Esophagus (tissue), 2 donors: ENCODE measurements at regions not wholly inside any gene's neighbourhood (a gene's known extent, or its start where the extent isn't known, plus 50 kb on each side); places are given as distances from the start of the nearest gene placed in this dataset.
"Not testable (repeated sequence)": the region's sequence is repeated elsewhere in the genome, so short reads cannot be mapped to it uniquely, and the experiment has no call there.

Experiments
- H3K27ac ChIP-seq, 2 donors: one replicate each; pipeline ENCODE4 v1.5.1; 2013; ENCODE audit warnings: low read depth in 2 of 2, mild to moderate bottlenecking in 2 of 2, inconsistent platforms in 1 of 2, low read length in 1 of 2, moderate library complexity in 1 of 2
- H3K27me3 ChIP-seq, 2 donors: one replicate each; pipeline ENCODE4 v1.6.1; 2013; ENCODE audit warnings: low read length in 2 of 2, control low read depth in 1 of 2, mild to moderate bottlenecking in 1 of 2; ENCODE audit not compliant: insufficient read depth in 2 of 2, control insufficient read depth in 1 of 2
- H3K36me3 ChIP-seq, 2 donors: one replicate each; pipeline ENCODE4 v1.6.1; 2013; ENCODE audit warnings: low read length in 1 of 2; ENCODE audit not compliant: control insufficient read depth in 2 of 2, insufficient read depth in 2 of 2
- H3K4me1 ChIP-seq, 2 donors: one replicate each; pipeline ENCODE4 v1.6.1; 2013; ENCODE audit warnings: low read length in 1 of 2; ENCODE audit not compliant: control insufficient read depth in 2 of 2, insufficient read depth in 2 of 2
- H3K4me3 ChIP-seq, 2 donors: one replicate each; pipeline ENCODE4 v1.5.1; 2013; ENCODE audit warnings: low read length in 2 of 2, mild to moderate bottlenecking in 2 of 2, low read depth in 1 of 2, moderate library complexity in 1 of 2
- H3K9me3 ChIP-seq, 2 donors: one replicate each; pipeline ENCODE4 v1.6.1; 2013; ENCODE audit warnings: mild to moderate bottlenecking in 2 of 2, low read depth in 1 of 2, low read length in 1 of 2, moderate library complexity in 1 of 2; ENCODE audit not compliant: control insufficient read depth in 2 of 2, insufficient read depth in 1 of 2
- WGBS, 2 donors: extraction: QIAGEN DNeasy Blood & Tissue Kit; methylation state at CpG; one replicate each; pipeline ENCODE4 v1.1.7; 2013; 5-methylcytosine and 5-hydroxymethylcytosine counted together
- donor health status: healthy with polysubstance abuse.
- donor health status: Bipolar disorder and iron deficiency.

DNA sequence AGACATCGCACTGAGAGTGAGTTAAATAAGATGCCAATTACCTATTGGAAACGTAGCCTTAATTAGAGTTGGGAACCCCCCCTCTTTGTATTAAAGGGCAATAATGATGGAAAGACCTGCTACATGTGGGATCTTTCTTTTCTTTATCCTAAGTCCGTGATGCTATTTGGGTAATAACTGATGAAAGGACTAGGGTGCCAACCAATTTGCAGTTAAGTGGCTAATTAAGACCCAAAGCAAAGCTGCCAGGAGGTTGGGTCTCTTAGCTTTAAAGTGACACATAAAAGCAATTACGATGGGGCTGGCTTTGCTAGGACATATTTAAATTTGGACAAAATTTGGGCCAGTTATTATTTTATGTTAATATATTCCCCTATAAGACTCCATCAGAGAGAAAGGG is 728.8 kb downstream of the NR2F1-AS1 start:
- H3K4me1 ChIP-seq, result no peaks in the 10 kb centered on the region

DNA sequence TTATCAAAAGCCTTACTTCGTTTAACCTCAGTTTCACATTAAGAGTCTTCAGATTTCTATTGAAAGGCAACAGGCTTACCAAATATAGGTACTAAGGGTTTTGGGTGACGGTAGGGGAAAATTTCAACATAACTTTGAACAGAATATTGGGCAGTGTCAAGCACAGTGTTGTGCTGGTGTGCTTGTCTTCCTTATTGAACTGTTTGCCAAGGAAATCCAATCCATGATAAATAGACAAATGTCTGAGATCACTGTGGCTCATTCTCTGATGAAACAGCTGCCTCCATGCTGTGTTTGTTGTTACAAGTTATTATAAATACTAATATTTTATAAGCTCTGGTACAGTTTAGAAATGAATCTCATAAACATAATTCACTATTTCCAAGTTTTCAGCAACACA is 730.1 kb downstream of the NR2F1-AS1 start:
- Histone ChIP-seq H3K36me3 (no peaks in the 10 kb centered on the region), H3K9me3 (no peaks in the 10 kb centered on the region), H3K27me3 (no peaks in the 10 kb centered on the region), H3K4me1 (no peaks in the 10 kb centered on the region), H3K27ac (no peak overlapping the region), H3K4me3 (no peak overlapping the region)
- WGBS, 2 donors, result 46 to 60% methylated on average over 2 of the region's 2 CpGs

More for the DNA sequence above, 728.8 kb downstream of the NR2F1-AS1 start:
- Histone ChIP-seq H3K36me3 (no peaks in the 10 kb centered on the region), H3K9me3 (no peaks in the 10 kb centered on the region), H3K4me3 (no peak overlapping the region), H3K27ac (no peak overlapping the region), H3K27me3 (no peaks in the 10 kb centered on the region)
- 55 to 72% methylated on average over 4 of the region's 4 CpGs for WGBS, 2 donors

DNA sequence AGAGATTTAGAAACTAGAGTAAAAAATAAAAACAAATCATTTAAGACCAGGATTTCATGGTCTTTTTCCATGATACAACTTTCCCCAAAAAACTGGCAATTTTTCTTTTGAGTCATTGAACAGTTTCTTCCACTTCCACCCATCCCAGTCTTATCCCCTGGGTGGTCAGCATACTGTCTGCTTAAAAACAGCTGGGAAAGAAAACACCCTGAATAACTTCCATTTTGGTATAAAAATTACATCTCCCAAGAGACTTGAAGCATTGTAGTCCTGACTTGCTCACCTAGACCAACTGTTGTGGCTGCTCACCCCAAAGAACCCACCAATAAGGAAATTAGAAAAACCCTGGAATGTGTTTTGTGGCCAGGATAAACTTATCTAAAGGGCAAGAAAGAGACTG is 731.3 kb downstream of the NR2F1-AS1 start:
- no peak overlapping the region for H3K27ac ChIP-seq
- no peak overlapping the region for H3K4me3 ChIP-seq
- no peaks in the 10 kb centered on the region for H3K27me3 ChIP-seq
- no peaks in the 10 kb centered on the region for H3K36me3 ChIP-seq
- H3K9me3 ChIP-seq, result no peaks in the 10 kb centered on the region
- H3K4me1 ChIP-seq, result no peaks in the 10 kb centered on the region

DNA sequence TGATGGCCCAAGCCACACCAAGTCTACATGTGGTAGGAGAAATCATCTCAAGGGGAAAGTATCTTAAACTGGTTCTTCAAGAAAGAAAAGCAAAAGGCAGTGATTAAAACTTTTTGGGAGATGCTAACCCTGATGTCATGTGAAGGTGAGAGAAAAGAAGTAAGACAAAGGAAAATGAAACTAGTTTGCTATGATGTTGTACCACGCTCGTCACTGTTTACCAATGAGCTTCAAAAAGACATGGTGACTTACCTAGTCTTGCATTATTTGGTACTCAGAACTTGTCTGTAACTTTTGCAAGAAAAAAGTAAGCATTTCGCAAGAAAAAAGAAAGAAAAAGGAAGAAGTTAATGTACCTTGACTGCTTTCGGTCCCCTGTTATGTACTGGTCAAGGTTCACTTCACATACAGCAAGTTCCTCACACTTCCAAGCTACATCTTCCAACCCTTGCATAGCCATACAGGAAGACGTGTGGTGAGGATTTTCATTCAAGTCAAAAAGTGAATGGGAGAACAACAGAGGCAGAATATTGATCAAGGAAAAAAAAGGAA is 739.3 kb downstream of the NR2F1-AS1 start:
- H3K36me3 ChIP-seq, result no peaks in the 10 kb centered on the region
- 73 to 76% methylated on average over 5 of the region's 5 CpGs for WGBS, 2 donors

DNA sequence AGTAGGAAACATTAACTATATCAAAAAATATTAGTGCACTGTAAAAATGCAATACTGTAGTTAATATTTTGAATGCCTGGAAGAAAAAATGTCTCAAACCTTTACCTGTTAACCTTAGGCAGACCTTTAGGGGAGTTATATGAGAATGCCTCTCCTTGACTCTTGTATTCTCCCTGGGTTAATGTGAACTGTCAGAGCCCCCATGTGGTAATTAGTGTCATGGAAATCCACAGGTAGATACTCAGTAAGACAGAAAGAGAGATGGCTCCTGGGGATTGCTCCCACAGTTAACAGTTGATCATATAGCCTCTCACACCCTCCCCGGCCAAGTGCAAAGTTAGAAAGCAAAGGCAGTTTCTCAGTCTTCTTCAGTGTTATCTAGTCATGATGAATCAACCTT is 742.8 kb downstream of the NR2F1-AS1 start:
- 81 to 86% methylated on average over 1 of the region's 1 CpG for WGBS, 2 donors

More for the DNA sequence above, 739.3 kb downstream of the NR2F1-AS1 start:
- Histone ChIP-seq H3K27me3 (no peaks in the 10 kb centered on the region), H3K4me3 (no peak overlapping the region), H3K27ac (no peak overlapping the region), H3K9me3 (no peaks in the 10 kb centered on the region), H3K4me1 (no peaks in the 10 kb centered on the region)

DNA sequence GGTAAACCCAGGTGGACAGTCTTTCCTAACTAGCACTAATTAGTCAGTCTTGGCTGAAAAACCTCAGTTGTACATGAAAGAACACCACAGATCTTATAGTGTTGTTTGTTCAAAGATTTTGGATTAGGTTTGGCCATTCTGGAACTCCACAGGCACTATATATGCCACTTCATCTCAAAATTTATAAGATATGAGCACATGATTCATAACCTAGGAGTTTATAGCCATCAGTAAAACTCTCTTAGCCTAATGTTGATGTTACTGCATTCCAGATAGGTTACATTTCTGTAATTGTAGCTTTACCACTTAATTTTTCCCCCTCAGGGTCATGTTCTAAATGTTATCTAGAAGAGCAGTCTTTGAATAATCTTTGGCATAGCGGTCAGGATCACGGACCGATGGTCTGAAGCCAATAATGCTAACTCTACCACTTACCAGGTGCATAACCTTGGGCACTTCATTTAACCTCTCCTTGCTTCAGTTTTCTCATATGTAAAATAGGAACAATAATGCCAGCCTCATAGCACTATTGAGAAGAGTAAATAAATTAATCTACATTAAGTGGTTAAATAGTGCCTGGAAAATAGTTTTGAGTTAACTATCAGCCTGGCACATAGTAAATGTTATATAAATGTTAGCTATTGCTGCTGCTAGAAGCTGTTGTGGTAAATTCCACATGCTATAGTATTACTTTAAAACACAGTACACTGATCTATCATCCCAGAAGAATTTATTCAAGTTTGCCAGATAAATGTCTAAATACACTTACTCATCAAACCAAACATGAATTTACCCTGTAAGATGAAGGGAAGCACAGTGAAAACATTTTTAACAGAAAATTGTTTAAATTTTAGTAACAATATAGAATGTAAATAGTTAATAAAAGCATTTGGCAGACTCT is 743.9 kb downstream of the NR2F1-AS1 start:
- no peak overlapping the region for H3K4me3 ChIP-seq
- 64% methylated on average over 3 of the region's 3 CpGs for WGBS, 2 donors
- no peaks in the 10 kb centered on the region for H3K4me1 ChIP-seq
- no peaks in the 10 kb centered on the region for H3K36me3 ChIP-seq
- peaks cover 0 to 2% of the 10 kb centered on the region in 2 donors for H3K9me3 ChIP-seq
- H3K27ac ChIP-seq, result no peak overlapping the region
- no peaks in the 10 kb centered on the region for H3K27me3 ChIP-seq

More for the DNA sequence above, 742.8 kb downstream of the NR2F1-AS1 start:
- no peaks in the 10 kb centered on the region for H3K27me3 ChIP-seq
- H3K9me3 ChIP-seq, result peaks cover 0 to 2% of the 10 kb centered on the region in 2 donors
- H3K27ac ChIP-seq, result no peak overlapping the region
- H3K36me3 ChIP-seq, result no peaks in the 10 kb centered on the region
- no peak overlapping the region for H3K4me3 ChIP-seq
- H3K4me1 ChIP-seq, result no peaks in the 10 kb centered on the region

DNA sequence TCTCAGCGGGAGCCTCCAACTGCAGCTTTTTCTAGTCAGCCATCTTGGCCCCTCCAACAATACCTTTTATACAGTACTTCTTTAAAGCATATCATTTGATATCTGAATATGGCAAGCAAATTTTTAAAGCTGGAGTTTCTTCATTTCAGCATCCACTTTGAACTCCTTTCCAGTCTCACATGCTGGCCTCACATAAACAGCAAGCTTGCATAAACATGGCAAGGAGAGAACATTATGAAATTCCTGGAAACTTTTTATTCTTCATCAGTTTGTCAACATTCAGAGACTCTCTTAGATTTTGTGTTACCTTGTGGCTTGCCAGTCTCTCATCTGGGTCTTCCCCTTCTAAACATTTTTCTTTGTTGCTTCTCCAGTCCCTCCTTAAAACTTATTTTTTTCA is 745.3 kb downstream of the NR2F1-AS1 start:
- H3K9me3 ChIP-seq, result peaks cover 0 to 2% of the 10 kb centered on the region in 2 donors
- no peaks in the 10 kb centered on the region for H3K4me1 ChIP-seq
- no peaks in the 10 kb centered on the region for H3K36me3 ChIP-seq
- no peak overlapping the region for H3K4me3 ChIP-seq
- no peaks in the 10 kb centered on the region for H3K27me3 ChIP-seq
- no peak overlapping the region for H3K27ac ChIP-seq
- WGBS, 2 donors, result 4 to 58% methylated on average over 1 of the region's 1 CpG

DNA sequence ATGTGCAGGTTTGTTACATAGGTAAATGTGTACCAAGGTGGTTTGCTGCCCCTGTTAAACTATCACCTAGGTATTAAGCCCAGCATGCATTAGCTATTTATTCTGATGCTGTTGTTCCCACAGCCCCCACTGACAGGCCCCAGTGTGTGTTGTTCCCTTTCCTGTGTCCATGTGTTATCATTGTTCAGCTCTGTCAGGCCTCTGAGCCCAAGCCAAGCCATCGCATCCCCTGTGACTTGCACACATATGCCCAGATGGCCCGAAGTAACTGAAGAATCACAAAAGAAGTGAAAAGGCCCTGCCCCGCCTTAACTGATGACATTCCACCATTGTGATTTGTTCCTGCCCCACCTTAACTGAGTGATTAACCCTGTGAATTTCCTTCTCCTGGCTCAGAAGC is 757.5 kb downstream of the NR2F1-AS1 start:
- 69 to 84% methylated on average over 3 of the region's 3 CpGs for WGBS, 2 donors
- not testable (repeated sequence) for H3K4me3 ChIP-seq

DNA sequence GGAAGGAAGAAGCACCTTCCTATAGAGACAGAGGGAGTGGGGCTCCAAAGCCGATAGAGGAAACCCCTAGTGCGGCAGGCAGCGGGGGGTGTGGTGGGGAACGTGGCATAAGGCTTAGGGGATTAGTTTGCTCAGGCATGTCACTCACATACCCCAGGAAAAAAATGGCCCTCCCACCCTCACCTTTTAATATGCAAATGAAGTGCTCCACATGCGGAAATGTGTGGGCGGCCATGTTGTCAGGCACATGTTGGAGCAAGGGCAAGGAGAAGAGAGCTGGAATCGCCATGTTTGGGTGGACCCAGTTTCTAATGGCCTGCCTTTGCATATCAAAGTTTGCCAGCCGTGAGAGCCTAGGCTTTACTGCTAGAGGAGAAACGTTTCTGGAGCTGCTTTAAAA is 758.8 kb downstream of the NR2F1-AS1 start:
- no peaks in the 10 kb centered on the region for H3K36me3 ChIP-seq
- H3K4me3 ChIP-seq, result no peak overlapping the region
- no peaks in the 10 kb centered on the region for H3K9me3 ChIP-seq
- WGBS, 2 donors, result 85 to 88% methylated on average over 9 of the region's 9 CpGs
- no peaks in the 10 kb centered on the region for H3K4me1 ChIP-seq
- H3K27me3 ChIP-seq, result no peaks in the 10 kb centered on the region
- no peak overlapping the region for H3K27ac ChIP-seq

More for the DNA sequence above, 757.5 kb downstream of the NR2F1-AS1 start:
- H3K4me1 ChIP-seq, H3K9me3 ChIP-seq, H3K27me3 ChIP-seq, H3K27ac ChIP-seq, H3K36me3 ChIP-seq: not testable (repeated sequence)
